IMR-90 (cell line): ENCODE measurements at regions not wholly inside any gene's neighbourhood (a gene's known extent, or its start where the extent isn't known, plus 50 kb on each side); places are given as distances from the start of the nearest gene placed in this dataset.
A peak's percentile ranks its signal among the peaks of the same experiment; 100 is the strongest.

ENCODE experiments used
- ATAC-seq: fragments of 200-7000 bp; cut with Tn5 transposase; 2 replicates; pipeline ENCODE4 v1.9.1; 2020; ENCODE audit warnings: low read depth, mild to moderate bottlenecking, moderate library complexity
- BruUV-seq: library from RNA; stranded (reverse); fragments of 400-500 nt; replicated peaks from 2 replicates; lab custom pipeline; 2021; lab: Mats Ljungman, UMichigan
- CTCF ChIA-PET: fragments of 300-600 bp; formaldehyde crosslinking; extraction: SDS; loops from one replicate; lab custom pipeline; 2021; ENCODE audit warnings: antibody characterized with exemption; lab: Yijun Ruan, JAX
- POLR2A ChIA-PET: fragments of 300-600 bp; sonication (Branson Sonifier 250); formaldehyde crosslinking; loops from one replicate; lab custom pipeline; 2022; ENCODE audit warnings: antibody characterized with exemption; ENCODE audit not compliant: unreplicated experiment; lab: Charles Lee
- DNase-seq: peaks from one replicate; pipeline ENCODE4 v3.0.0; 2013
- H2AFZ ChIP-seq: replicated peaks from 2 replicates; pipeline ENCODE3; 2013; ENCODE audit warnings: low read length, mild to moderate bottlenecking; ENCODE audit not compliant: poor library complexity
- H2AK5ac ChIP-seq: 2 replicates; pipeline ENCODE4 v1.6.1; 2013; ENCODE audit warnings: low read depth, low read length, inconsistent platforms
- H2AK9ac ChIP-seq: replicated peaks from 2 replicates; pipeline ENCODE3; 2013; ENCODE audit warnings: mild to moderate bottlenecking, low read depth, low read length, moderate library complexity; ENCODE audit not compliant: poor library complexity
- H2BK120ac ChIP-seq: 2 replicates; pipeline ENCODE4 v1.6.1; 2013; ENCODE audit warnings: low read depth, low read length, inconsistent platforms
- H2BK15ac ChIP-seq: 3 replicates; pipeline ENCODE4 v1.6.1; 2013; ENCODE audit warnings: low read depth, low read length, inconsistent platforms
- H2BK20ac ChIP-seq: 2 replicates; pipeline ENCODE4 v1.6.1; 2013; ENCODE audit warnings: low read depth, mild to moderate bottlenecking, inconsistent platforms, low read length, moderate library complexity
- H2BK5ac ChIP-seq: 2 replicates; pipeline ENCODE4 v1.6.1; 2013; ENCODE audit warnings: mild to moderate bottlenecking, low read depth, low read length, inconsistent platforms; ENCODE audit not compliant: poor library complexity, severe bottlenecking
- H3K14ac ChIP-seq: replicated peaks from 2 replicates; pipeline ENCODE4 v1.6.1; 2013; ENCODE audit warnings: low read depth, low read length, inconsistent platforms
- H3K18ac ChIP-seq: 2 replicates; pipeline ENCODE4 v1.6.1; 2013; ENCODE audit warnings: low read depth, low read length, control low read depth
- H3K23ac ChIP-seq: 2 replicates; pipeline ENCODE4 v1.6.1; 2013; ENCODE audit warnings: low read depth, low read length, inconsistent platforms
- H3K27ac ChIP-seq: 2 replicates; pipeline ENCODE4 v1.5.1; 2013; ENCODE audit warnings: mild to moderate bottlenecking, control low read depth, low read length; ENCODE audit not compliant: insufficient read depth
- H3K27me3 ChIP-seq: 2 replicates; pipeline ENCODE4 v1.6.1; 2013; ENCODE audit warnings: low read length; ENCODE audit not compliant: control insufficient read depth, insufficient read depth
- H3K36me3 ChIP-seq: 2 replicates; pipeline ENCODE4 v1.6.1; 2013; ENCODE audit warnings: low read length, mixed read lengths; ENCODE audit not compliant: control insufficient read depth, insufficient read depth
- H3K4ac ChIP-seq: 2 replicates; pipeline ENCODE4 v1.6.1; 2013; ENCODE audit warnings: low read depth, low read length, inconsistent platforms
- H3K4me1 ChIP-seq: 2 replicates; pipeline ENCODE4 v1.6.1; 2013; ENCODE audit warnings: low read length, mixed read lengths; ENCODE audit not compliant: control insufficient read depth, insufficient read depth
- H3K4me2 ChIP-seq: 2 replicates; pipeline ENCODE4 v1.6.1; 2013; ENCODE audit warnings: low read depth, mild to moderate bottlenecking, control low read depth, low read length, moderate library complexity
- H3K4me3 ChIP-seq: 2 replicates; pipeline ENCODE4 v1.5.1; 2013; ENCODE audit warnings: low read depth, mild to moderate bottlenecking, control low read depth, low read length, moderate library complexity; ENCODE audit not compliant: insufficient read depth
- H3K56ac ChIP-seq: 2 replicates; pipeline ENCODE4 v1.6.1; 2013; ENCODE audit warnings: low read length, inconsistent platforms; ENCODE audit not compliant: insufficient read depth; ENCODE audit errors: extremely low read depth
- H3K79me1 ChIP-seq, 2 experiments: 2 replicates each; pipeline ENCODE4 v1.6.1; 2013; ENCODE audit warnings: low read length in 2 of 2, inconsistent platforms in 1 of 2, low read depth in 1 of 2
- H3K9ac ChIP-seq: 2 replicates; pipeline ENCODE4 v1.6.1; 2013; ENCODE audit warnings: low read depth, low read length, control low read depth
- H3K9me1 ChIP-seq: 2 replicates; pipeline ENCODE4 v1.6.1; 2013; ENCODE audit warnings: low read length, inconsistent platforms; ENCODE audit not compliant: insufficient read depth
- H3K9me3 ChIP-seq: 2 replicates; pipeline ENCODE4 v1.6.1; 2013; ENCODE audit warnings: low read length; ENCODE audit not compliant: control insufficient read depth, insufficient read depth
- H4K20me1 ChIP-seq: 2 replicates; pipeline ENCODE4 v1.6.1; 2013; ENCODE audit warnings: low read length, inconsistent platforms; ENCODE audit not compliant: insufficient read depth
- H4K5ac ChIP-seq: 2 replicates; pipeline ENCODE4 v1.6.1; 2013; ENCODE audit warnings: mild to moderate bottlenecking, low read depth, low read length, control low read depth
- H4K8ac ChIP-seq, 2 experiments: 2 replicates each; pipeline ENCODE4 v1.6.1; 2013; ENCODE audit warnings: low read depth in 2 of 2, low read length in 2 of 2, control low read depth in 1 of 2, inconsistent platforms in 1 of 2
- H4K91ac ChIP-seq: 2 replicates; pipeline ENCODE4 v1.6.1; 2013; ENCODE audit warnings: low read depth, low read length, inconsistent platforms; ENCODE audit not compliant: insufficient read depth
- BHLHE40 ChIP-seq: fragments of 150-350 bp; IDR thresholded peaks from 2 replicates; pipeline ENCODE4 v1.6.1; 2016; ENCODE audit warnings: mild to moderate bottlenecking, low read depth, low read length
- CEBPB ChIP-seq: IDR thresholded peaks from 2 replicates; pipeline ENCODE4 v1.6.1; 2012; ENCODE audit warnings: low read depth, low read length, improper control_type of control experiment
- CHD1 ChIP-seq: IDR thresholded peaks from 2 replicates; pipeline ENCODE4 v1.6.1; 2012; ENCODE audit warnings: low read depth, low read length, improper control_type of control experiment
- ELK1 ChIP-seq: fragments of 150-350 bp; IDR thresholded peaks from 2 replicates; pipeline ENCODE4 v1.6.1; 2016; ENCODE audit warnings: low read depth, mild to moderate bottlenecking, low read length, moderate library complexity, borderline replicate concordance
- MAFK ChIP-seq: IDR thresholded peaks from 2 replicates; pipeline ENCODE4 v1.6.1; 2012; ENCODE audit warnings: low read depth, low read length, improper control_type of control experiment
- MAZ ChIP-seq: IDR thresholded peaks from 2 replicates; pipeline ENCODE4 v1.6.1; 2012; ENCODE audit warnings: low read depth, mild to moderate bottlenecking, low read length, improper control_type of control experiment, moderate library complexity, borderline replicate concordance
- POLR2A ChIP-seq: IDR thresholded peaks from 2 replicates; pipeline ENCODE4 v1.6.1; 2012; ENCODE audit warnings: mild to moderate bottlenecking, low read depth, low read length
- RCOR1 ChIP-seq: IDR thresholded peaks from 2 replicates; pipeline ENCODE4 v1.6.1; 2012; ENCODE audit warnings: mild to moderate bottlenecking, low read length, improper control_type of control experiment; ENCODE audit not compliant: insufficient replicate concordance
- WGBS, 2 experiments: methylation state at CpG; one replicate each; pipeline versions ENCODE4 v1.1.5 to v1.1.7; 2013; ENCODE audit warnings: missing lambda C conversion rate in 2 of 2; ENCODE audit not compliant: insufficient read length in 1 of 2; ENCODE audit errors: extremely low coverage in 2 of 2; 5-methylcytosine and 5-hydroxymethylcytosine counted together
- dilution Hi-C: fragments of 300-500 bp; cut with HindIII; formaldehyde crosslinking; loops from one replicate; pipeline ENCODE4 v1.14.3; 2018; ENCODE audit warnings: low sequenced_read_pairs; ENCODE audit not compliant: unreplicated experiment
- in situ Hi-C: fragments of 300-500 bp; cut with MboI; formaldehyde crosslinking; loops from 3 replicates; pipeline ENCODE4 v1.14.3; 2019; ENCODE audit warnings: low sequenced_read_pairs, inconsistent platforms, mixed read lengths
- intact Hi-C: fragments of 100-400 bp; cut with micrococcal nuclease; formaldehyde crosslinking; loops from 2 replicates; pipeline ENCODE4 v1.10.0; 2022

DNA sequence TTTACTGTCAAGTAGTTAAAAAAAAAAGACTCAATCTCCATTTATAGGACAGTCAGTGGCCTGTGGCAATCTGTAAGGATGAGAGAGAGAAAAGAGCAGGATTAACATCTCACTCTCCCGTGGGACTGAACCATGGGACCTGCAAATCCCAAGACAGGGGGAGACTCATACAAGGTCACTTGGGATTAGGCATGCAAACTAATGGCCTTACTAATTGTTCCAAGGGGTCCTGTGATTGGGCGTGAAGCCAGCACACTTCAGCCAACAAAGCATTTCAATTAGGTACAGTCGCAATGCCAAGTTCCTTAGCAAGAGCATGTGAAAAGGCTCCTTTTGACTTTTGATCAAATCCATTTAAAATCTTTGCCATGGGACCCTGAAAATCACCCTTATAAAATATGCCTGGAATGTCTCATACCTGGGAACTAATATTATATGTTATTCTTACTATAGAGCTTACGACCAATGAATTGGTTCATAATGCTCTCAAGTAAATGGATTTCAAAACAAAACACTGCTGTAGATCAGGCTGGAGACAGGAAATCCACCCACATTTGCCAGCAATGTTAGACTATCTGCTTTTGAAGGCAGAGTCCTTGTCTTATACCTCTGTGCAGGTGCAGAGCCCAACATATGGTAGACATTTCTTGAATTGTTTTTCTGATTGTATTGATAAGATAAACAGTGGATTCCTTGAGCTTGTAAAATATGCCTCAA lies 412.5 kb downstream of the GJA1 start (continued):
- TF ChIP-seq BHLHE40, result no peak
- TF ChIP-seq CHD1, result no peak

DNA sequence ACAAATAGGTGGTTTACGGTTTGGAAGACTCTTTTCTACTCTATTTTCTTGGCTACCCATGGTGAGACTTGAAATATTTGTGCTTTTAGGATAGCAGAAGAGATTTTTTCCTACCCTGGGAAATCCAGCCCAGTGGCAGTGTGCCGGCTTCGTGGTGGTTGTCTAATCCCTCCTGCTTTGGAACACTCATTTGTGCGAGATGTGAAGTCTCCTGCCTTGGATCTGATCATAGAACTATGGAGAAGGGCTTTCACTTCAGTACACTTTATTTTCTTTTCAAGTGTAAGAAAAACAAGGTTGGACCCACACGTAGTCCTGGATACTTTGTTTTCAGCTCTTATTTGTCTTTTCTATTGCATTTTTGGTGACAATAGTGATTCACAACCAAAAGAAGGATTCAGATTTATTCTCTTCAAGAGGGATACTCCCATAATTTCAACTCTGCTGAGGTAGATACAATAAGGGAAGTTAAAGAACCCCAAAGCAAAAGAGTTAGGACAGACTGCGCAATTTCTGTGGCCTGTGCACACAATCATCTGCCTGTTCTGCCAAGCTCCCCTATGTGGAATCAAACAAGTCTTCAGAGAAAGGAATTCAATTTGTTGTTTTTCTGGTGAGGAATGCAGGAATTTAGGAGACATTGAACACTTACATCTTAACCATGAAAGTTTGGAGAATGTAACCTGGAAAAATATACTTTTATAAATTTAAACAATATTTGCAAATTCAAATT lies 413.2 kb downstream of the GJA1 start:
- peak overlapping the region; percentile 43 for H4K91ac ChIP-seq
- no TSS peak for BruUV-seq
- TF ChIP-seq MAFK (no peak), ELK1 (no peak), CEBPB (no peak), MAZ (no peak), POLR2A (no peak), RCOR1 (no peak)
- H2AK5ac ChIP-seq, result 0 out of 2 replicates have a peak overlapping the region, but pooled peaks have one; percentile 40
- H3K23ac ChIP-seq, result no peak overlapping the region
- H2BK15ac ChIP-seq, result peak overlapping the region; percentile 43; the same call in 2 of the 3 replicates
- WGBS, 2 experiments, result no CpG with 5 or more reads among the region's 6 CpGs
- CTCF ChIA-PET, result interaction anchor here (0.5 to 2.4 kb wide), 22 partner anchors 9 to 533 kb away, joined by 3 to 12 read pairs (median 4); partner anchors contain the start of gene GJA1
- no peak overlapping the region for H2AK9ac ChIP-seq
- H2BK5ac ChIP-seq, result peak overlapping the region; percentile 35
- peak; percentile 11 for DNase-seq
- H3K4me3 ChIP-seq, result no peak overlapping the region
- H2BK120ac ChIP-seq, result peak overlapping the region; percentile 90
- peak overlapping the region; percentile 15 to 58; a peak in 3 of 4 replicates for H4K8ac ChIP-seq
- dilution Hi-C loops (no loop called here), in situ Hi-C loops (loop anchor here (5.0 kb wide), 1 partner anchor 411 kb away; the partner anchor contains the start of gene GJA1), intact Hi-C loops (loop anchor here (1.0 to 10.0 kb wide), 7 partner anchors 156 to 784 kb away; partner anchors contain the start of gene GJA1)
- H3K36me3 ChIP-seq, result no peaks in the 10 kb centered on the region
- no peaks in the 10 kb centered on the region for H3K27me3 ChIP-seq
- peak overlapping the region; percentile 45; the same call in 1 of the 2 replicates for H3K18ac ChIP-seq
- no peaks in the 10 kb centered on the region for H4K20me1 ChIP-seq
- H3K9me1 ChIP-seq, result peaks cover 2% of the 10 kb centered on the region; the same call in 1 of the 2 replicates
- H3K79me1 ChIP-seq, result no peaks in the 10 kb centered on the region
- no peak overlapping the region for H2AFZ ChIP-seq
- peak; percentile 64 for ATAC-seq
- H3K14ac ChIP-seq, result peak overlapping the region; percentile 60; the same call in 1 of the 2 replicates
- H3K9ac ChIP-seq, result no peak overlapping the region
- H3K27ac ChIP-seq, result no peak overlapping the region
- peak overlapping the region; percentile 72 for H3K4ac ChIP-seq
- H4K5ac ChIP-seq, result peak overlapping the region; percentile 69; the same call in 1 of the 2 replicates
- no peak overlapping the region for H3K56ac ChIP-seq
- H3K4me2 ChIP-seq, result no peak overlapping the region
- POLR2A ChIA-PET, result interaction anchor here (0.6 to 1.2 kb wide), 2 partner anchors 179 to 411 kb away, joined by 3 to 4 read pairs; no protein-coding TSS in a partner anchor
- H2BK20ac ChIP-seq, result peak overlapping the region; percentile 93
- H3K9me3 ChIP-seq, result no peaks in the 10 kb centered on the region
- H3K4me1 ChIP-seq, result peaks cover 6% of the 10 kb centered on the region
